Astrocyte (in vitro differentiated cells and primary cell): ENCODE measurements at regions not wholly inside any gene's neighbourhood (a gene's known extent, or its start where the extent isn't known, plus 50 kb on each side); places are given as distances from the start of the nearest gene placed in this dataset.

Experiments used
- EZH2 ChIP-seq: IDR thresholded peaks from 2 replicates; pipeline ENCODE4 v1.6.1; 2012; ENCODE audit warnings: mild to moderate bottlenecking, low read length, inconsistent platforms; ENCODE audit not compliant: insufficient read depth
- TF ChIP-seq, protein P1 (sequence below): IDR thresholded peaks from 2 replicates; pipeline ENCODE4 v1.5.1; 2011; ENCODE audit warnings: low read depth, mild to moderate bottlenecking, inconsistent platforms, low read length, moderate library complexity; ENCODE audit not compliant: insufficient read depth

DNA sequence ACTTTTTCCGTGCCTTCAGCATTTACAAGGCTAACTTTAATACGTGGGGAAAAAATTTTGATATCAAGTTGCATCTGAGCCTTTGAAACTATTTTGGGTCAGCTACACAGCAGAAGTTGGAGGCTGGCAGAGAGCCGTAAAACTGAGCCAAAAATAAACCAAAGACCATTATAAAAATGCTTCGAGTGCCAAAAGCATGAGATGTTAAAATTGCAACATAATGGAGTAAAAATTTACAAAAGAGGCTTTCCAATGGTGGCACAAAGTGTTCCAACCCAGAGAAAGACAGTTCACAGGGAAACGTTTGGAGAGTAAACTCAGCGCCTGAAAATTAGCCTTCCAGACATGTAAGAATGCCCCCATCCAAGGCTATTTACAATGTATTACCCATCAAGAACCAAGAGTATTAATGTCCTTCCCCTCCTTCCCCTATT, 190.3 kb downstream of the TLE1 start:
- TF ChIP-seq EZH2, result no peak
- TF ChIP-seq, protein P1, sequence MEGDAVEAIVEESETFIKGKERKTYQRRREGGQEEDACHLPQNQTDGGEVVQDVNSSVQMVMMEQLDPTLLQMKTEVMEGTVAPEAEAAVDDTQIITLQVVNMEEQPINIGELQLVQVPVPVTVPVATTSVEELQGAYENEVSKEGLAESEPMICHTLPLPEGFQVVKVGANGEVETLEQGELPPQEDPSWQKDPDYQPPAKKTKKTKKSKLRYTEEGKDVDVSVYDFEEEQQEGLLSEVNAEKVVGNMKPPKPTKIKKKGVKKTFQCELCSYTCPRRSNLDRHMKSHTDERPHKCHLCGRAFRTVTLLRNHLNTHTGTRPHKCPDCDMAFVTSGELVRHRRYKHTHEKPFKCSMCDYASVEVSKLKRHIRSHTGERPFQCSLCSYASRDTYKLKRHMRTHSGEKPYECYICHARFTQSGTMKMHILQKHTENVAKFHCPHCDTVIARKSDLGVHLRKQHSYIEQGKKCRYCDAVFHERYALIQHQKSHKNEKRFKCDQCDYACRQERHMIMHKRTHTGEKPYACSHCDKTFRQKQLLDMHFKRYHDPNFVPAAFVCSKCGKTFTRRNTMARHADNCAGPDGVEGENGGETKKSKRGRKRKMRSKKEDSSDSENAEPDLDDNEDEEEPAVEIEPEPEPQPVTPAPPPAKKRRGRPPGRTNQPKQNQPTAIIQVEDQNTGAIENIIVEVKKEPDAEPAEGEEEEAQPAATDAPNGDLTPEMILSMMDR, result no peak
